HG03432 (cell line): ENCODE measurements at regions not wholly inside any gene's neighbourhood (a gene's known extent, or its start where the extent isn't known, plus 50 kb on each side); places are given as distances from the start of the nearest gene placed in this dataset.

Experiments used
- ATAC-seq: cut with Tn5 transposase; IDR thresholded peaks from one replicate; pipeline ENCODE4 v1.9.1; 2021; ENCODE audit warnings: mild to moderate bottlenecking, moderate library complexity; ENCODE audit not compliant: unreplicated experiment

DNA sequence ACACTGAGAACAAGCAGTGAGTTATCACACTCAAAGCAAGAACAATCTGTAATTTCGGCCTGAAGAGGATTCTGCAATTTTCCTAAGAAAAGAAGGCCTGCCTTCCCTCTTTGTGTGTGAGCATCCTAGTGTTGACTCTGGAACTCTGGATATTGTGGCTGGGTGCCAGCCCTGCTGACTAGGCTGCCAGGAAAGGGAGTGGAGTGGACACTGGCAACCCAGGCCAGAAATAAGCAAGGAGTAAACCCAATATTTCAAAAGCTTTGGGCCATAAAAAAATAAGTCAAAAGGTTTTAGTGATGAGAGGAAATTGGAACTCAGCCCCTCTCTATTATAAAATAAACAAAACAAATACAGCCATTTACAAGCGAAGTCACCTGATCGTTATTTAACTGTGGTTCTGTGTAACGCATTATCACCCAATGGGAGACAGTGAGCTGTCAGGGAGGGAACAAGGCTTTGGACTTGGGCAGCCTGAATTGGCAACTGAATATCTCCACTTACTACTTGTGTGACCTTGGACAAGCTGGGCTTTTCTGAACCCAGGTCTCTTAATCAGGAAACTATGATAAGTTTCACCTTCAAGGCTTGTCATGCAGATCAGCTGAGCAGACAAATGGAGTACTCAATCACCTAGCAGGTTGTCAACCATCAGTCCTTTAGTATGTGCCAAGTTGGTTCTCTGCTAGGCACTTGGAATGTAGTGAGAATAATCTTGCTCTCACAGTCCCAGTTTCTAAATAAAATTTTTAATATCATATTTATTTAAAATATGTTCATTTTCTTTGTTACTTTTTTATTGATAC, 196.2 kb downstream of the PAX1 start:
- no peak for ATAC-seq

DNA sequence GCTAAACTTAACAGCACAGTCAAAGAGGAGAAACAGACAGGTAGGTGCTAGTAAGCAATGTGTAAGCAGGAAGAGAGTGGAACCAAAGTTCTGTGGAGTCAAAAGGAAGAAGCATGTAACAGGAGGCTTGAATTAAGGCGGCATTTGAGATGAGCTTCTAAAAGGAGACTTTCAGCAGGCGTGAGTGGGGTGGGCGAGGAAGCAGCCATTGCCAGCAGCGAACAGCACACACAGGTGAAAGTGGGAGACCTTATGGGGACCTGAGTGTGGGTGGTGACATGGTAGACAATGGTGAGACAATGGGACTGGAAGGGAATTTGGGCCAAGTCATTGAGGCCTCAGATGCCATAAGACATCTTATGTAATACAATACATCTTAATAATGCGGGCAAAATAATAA, 195.0 kb downstream of the PAX1 start:
- no peak for ATAC-seq

DNA sequence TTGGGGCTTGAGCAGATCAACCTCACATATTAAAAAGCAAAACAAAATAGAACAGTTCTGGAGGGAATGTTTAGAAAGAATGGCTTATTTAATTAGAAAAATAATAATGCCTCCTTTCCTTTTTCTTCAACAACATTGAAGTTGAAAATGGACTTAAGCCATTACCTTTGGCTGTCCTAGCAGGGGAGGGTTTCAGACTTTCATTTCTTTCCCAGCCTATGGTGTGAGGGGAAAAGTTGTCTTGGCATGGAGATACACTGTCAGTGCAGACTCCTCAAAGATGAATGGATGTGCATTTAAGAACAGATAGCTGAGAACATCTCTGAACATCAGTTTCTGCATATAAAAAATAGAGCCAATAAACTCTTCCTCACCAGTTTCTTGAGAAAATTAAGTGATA, 169.5 kb downstream of the PAX1 start:
- ATAC-seq, result no peak

DNA sequence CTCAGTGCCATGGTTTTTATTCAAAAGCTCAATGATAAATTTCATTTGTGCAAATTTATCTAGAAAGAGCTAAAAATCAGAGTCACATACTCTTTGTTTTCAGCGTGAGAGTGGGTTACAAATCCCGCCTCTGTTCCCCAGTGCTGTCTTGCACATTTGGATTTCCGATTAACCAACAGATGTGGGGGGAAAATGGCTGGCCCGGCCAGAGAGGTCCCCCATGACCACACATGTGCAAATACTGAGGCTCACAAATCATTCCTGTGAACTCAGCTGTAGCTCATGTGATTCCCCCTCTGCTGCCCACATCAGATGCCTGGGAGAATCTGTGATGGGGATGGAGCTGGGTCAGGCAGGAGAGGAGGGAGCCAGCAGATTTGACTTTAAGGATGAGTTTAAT, 168.7 kb downstream of the PAX1 start:
- no peak for ATAC-seq

DNA sequence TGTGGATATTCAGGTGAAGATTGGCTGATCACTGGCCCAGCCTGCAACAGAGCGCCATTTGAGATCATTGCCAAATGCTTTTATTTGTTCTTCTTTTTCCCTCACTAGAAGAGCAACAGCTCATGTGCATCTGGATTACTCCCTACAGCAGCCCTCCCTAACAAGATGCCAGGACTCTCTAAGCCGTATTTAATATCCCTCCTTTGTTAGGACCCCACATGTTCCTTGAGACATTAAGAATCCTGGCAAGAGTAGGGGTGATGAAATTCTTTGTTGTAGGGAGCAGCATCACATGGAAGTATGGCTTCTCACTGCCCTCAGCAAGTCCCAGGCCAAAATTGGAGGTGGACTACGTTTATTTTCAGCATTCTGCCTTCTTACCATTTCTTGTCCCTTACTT, 167.8 kb downstream of the PAX1 start:
- no peak for ATAC-seq

DNA sequence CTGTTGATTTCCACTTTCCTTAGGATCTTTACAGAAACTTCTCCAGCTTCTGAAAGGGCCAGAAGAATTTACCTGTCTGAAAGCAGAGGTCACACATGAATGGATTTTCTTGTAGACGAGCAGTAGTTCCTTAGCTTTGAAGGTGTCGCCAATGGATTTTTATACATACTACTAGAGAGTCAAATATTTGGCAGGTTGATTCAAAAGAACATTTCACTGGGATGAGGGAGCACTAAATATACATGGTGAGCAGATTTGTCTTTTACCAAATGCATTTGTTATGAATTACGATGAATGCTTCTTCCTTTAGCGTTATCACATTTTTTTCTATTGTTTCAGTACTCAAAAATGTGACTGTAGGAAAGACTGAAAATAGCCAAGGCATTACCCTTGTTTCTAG, 162.3 kb downstream of the PAX1 start:
- ATAC-seq, result no peak

DNA sequence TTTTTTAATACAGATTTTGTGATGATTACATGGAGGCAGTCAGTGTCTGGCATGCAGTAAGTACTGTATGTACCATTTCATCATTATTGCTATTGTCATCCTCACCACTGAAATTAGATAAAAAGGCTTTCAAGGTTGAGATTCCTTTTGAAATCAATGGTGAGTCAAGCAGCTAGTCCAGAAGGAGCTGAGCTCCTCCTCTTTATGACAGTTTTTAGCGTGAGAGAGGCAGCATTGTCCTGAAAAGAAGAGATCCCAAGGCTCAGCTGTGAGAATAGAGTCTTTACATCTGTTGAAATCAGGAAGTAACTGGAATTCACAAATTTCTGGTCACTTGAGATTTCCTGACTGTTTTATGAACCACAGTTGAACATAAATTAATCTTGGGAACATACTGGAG, 161.9 kb downstream of the PAX1 start:
- no peak for ATAC-seq

DNA sequence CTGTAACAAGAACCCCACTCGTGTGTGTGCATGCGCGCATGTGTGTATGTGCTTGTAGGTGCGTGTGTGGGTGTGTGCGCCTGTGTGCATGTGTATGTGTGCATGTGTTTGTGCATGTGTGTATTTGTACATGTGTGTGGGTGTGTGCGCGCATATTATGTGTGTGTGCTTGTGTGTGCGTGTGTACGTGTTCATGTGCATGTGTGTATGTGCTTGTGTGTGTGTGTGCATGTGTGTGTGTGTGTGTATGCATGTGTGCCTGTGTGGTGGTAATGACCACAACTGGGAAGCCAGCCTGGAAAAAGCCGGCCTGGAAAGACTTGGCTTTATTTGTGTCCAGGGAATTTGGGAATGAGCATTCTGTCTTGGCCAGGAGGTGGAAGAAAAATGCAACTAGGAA, 157.5 kb downstream of the PAX1 start:
- no peak for ATAC-seq

DNA sequence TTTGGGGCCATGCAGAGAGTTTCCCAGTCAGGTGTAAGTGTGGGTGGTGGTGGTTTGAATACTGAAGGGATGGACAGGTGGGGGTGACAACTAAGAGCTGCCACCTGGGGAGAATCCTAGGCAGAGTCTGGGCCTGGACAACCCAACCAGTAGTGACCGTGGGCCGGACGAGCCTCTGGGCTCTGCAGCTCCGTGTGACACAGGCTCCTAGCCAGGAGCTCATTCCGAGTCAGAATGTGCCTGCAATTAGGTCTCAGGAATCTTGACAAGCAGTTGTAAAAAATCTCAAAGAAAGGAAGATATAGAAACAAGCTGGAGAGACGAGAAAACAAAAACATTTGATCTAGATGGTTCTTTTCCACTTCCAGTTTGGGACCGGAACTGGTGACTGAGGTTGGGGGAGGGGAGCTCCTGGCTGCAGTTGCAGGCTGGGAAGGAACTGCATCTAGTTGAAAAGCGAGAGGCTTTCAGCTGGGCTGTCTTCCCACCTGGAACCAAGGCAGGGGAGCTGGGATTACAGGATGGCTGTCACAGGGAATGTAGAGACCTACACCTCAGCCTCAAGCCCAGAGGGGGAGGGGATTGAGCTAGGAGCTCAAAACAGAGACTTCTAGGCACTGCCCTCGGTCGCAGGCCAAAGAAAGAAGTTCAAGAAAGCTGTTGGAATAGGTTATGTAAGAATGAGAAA, 156.9 kb downstream of the PAX1 start:
- no peak for ATAC-seq

DNA sequence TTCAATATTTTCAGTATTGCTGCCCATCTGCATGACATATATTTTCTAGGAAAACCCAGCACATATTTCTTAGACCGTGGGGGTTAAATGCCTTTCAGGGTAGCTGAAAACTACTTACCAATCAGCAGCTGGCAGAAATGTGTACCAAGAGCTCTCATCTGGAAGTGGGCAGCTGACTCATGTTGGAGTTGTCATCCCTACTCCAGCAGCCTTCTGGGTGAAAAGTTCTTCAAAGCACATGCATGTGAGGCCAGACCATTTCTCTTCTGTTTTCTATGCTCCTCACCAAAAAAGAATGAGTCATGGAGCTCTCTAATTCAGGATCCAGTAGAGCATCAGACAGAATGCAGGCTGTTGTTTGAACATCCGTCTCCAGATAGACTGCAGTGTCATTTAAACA, 135.5 kb downstream of the PAX1 start:
- no peak for ATAC-seq

DNA sequence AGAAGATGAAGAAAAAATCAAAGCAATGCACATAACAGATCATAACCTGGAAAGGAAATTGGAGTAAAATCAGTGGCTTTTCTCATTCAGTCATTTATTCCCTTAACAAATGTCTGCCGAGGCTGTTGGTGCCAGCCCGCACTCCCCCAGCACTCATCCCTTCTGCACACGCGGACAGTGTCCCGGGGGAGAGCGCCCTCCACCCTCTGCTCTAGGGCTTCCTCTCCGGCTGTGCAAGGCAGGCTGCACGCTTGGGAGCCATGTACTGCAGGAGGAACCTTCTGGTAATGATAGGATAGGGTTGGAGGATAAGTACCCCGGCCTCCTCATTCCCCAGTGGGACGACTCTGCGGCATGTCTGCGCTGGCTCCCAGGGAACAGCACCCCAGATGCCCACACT, 134.5 kb downstream of the PAX1 start:
- ATAC-seq, result no peak

DNA sequence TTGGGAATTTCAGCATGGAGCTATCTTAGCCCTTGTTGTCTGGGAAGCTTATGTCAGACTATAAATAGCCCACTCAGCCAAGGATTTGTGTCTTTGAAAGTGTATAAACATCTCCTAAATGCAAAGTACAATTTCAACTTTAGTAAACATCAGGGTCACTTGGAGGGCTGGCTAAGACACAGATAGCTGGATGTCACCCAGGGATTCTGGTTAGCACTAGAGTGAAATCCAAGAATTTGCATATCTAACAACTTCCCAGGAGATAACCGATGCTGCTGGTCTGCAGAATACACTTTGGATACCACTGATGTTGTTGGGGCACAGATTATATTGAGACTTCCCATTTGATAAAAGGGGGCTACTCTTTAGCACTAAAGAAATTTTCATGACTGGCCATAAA, 130.9 kb downstream of the PAX1 start:
- no peak for ATAC-seq

DNA sequence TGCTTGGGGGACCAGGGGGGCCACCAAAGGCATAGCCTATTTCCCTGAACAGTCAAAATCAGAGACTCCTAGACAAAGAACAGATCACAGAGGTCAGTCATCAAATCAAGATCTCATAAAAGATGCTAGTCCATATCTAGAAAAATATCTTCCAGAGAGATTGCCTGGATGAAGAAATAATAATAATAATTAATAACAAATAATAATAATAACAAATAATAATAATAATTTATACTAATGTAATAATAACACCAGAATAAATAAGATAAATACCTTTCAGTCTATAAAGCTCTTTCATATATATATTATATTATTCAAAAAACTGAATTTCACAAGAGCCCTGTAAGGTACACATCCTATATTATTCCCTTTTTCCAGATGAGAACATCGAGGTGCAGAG, 129.6 kb downstream of the PAX1 start:
- no peak for ATAC-seq

DNA sequence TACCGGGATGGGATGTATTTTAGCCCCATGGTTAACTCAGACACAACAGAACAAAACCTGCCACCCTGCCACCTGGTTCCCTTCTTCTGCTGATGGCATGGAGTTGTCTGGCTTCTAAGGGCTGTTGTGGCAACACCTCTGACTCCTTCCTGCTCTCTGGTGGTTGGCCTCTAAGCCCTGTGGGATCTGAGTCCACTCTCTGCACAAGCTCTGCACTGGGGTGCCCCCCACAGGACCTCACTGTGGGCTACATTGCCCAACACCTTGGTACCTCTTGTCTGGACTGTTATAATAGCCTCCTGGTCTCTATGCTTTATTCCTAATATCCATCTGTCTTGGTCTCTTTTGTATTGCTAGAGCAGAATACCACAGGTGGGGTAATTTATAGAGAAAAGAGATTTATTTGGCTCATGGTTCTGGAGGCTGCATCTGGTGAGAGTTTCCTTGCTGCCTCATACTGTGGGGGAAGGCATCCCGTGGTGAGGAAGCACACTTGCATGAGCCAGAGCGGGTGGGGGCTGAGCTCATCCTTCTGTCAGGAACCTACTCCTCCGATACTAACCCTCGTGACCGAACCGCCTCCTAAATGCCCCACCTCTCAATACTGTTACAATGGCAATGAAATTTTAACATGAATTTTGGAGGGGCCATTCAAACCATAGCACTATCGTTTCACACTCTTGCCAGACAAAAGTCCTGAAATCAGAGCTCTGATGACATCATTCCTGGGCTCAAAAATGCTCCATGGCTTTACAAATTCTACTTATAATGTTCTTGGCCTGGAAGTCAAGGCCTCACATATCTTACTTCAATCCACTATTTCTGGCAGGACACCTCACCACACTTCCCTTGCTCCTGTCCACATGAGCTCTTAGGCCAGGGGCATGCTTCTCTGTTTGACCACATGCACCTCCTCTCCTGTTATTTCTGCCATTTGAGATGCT, 127.2 kb downstream of the PAX1 start:
- no peak for ATAC-seq

DNA sequence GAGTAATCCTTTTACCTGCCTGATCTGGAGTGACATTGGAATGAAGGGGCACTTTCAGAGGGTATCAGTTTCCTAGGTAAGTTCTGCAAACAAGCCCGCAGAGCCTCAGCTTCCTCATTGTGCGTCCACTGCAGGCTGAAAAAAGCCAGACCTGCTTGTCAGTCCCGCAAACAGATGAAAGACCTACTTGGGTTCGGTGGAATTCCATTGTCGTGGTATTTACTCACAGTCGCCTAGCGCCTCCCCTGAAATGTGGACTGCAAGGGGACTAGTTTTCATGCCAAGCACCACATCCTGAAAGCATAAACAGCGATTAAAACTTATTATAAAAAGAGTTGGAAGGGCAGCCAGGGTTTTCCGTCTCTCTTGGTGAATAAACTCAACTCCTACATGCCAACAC, 121.5 kb downstream of the PAX1 start:
- ATAC-seq, result no peak

DNA sequence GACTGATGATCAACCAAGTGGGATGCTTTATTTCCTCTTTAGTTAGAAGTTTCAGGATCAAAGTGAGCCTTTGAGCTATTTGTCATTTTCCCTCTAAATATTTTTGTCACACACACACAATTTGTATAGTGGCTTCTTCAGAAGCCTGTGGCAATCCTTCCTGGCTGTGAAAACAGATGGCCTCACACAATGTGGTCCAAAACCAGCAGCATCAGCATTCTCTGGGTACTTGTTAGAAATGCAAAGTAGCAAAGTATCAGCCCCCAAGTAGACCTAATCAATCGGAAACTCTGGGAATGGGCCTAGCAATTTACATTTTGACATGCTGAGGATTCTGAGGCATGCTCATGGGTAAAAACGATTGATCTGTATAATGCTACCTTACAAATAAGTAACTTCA, 115.9 kb downstream of the PAX1 start:
- no peak for ATAC-seq

DNA sequence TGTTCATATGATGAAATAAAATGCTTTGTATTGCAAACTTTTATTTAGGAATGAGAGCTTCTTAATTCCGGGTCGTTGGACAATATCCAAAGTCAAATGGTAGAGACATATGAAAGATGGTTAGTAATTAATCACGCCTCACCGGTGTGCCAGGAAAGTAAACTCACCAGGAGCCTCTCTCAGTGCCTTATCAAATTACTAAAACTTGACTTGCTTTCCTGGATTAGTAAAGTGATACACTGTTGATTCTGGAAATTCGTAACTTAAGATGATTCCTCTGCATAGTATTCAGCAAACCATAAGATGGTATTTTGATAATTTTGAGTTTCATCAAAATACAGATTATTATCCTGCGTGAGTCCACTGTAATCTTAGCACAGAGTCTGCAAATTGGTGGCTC, 115.2 kb downstream of the PAX1 start:
- ATAC-seq, result no peak

DNA sequence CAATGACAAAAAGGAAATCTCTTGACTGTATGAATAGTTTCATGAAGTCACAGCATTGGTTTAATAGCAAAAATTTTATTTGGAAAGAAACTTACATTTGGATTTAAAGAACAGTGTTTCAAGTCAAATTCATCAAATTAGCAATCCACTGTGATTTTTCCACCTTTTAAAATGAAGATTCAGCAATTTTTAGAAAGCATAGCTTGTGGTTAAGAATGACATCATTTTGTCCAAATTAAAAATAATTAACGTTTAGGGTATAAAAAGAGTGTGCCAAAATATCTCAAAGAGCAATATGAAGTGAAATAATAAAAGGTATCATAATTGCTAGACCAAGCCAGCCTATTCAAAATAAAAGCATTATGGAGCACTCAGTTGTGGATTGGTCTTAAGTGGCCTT, 114.6 kb downstream of the PAX1 start:
- no peak for ATAC-seq

DNA sequence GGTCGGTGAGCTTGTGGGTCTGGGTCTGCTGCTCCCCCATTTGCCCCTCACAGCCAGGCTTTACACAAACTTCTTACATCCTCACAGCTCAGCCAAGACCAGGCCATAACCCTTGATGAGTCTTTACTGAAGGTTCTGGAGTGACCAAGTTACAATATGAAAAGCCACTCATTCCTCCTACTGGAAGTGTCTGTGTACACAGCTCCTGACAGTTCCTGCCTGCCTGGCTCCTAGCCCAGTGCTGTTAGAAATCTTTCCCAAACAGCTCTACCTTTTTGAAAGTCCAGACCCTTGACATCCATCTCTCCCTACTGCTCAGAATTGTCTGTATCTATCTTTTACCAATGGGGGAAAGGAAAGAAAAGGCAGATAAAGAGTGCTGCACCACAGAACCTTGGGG, 106.9 kb downstream of the PAX1 start:
- no peak for ATAC-seq

DNA sequence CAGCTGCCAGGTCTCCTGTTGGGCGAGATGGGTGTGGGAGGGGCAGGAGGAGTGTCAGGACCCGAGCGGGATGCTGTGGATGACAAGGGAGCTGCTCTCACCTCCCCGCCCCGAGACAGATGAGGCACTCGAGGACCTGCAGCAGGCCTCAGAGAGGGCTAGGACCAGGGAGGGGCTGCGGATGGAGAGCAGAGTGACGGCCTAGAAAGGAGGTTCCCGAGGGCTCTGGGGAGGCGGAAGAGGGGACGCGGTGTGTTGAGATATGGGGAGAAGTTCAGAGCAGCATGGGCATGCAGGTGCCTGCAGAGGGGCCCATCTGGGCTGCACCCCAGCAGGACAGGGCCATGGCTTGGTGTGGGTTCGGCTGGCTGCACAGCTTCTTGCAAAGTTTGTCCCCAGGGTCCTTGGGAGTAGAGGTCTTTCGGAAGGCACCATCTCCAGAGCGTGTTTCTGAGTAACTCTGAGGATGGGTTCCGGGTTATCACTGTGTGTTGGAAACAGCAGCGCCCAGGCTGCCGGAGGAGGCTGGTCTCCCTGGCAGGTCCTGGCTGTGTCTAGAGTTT, 104.6 kb downstream of the PAX1 start:
- ATAC-seq, result no peak
